ENCODE measurements at regions not wholly inside any gene's neighbourhood (a gene's known extent, or its start where the extent isn't known, plus 50 kb on each side); places are given as distances from the start of the nearest gene placed in this dataset.
"Not testable (repeated sequence)": the region's sequence is repeated elsewhere in the genome, so short reads cannot be mapped to it uniquely, and the experiment has no call there.

DNA sequence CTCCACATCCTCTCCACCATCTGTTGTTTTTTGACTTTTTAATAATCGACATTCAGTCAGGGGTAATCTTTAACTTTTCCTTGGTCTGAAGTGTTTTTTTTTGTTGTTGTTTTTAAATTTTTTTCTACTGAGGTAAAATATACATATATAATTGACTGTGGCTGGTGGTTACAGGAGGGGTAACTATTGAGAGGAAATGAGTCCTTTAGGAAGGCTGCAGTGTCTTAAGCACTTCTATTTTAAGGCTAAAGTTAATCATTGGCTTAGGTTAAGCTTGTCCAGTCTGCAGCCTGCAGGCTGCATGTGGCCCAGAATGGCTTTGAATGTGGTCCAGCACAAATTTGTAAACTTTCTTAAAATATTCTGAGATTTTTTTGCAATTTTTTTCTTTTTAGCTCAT, 172.5 kb downstream of the CTH start:
- no peak overlapping the region for H3K4me3 ChIP-seq (ENCODE audit: low read depth, low read length)
- DNase-seq (ENCODE audit: low read depth), result no peak
- no peak for TF ChIP-seq CTCF (IDR thresholded peaks at IDR 0.05; ENCODE audit: insufficient read depth, low read depth, low read length)

DNA sequence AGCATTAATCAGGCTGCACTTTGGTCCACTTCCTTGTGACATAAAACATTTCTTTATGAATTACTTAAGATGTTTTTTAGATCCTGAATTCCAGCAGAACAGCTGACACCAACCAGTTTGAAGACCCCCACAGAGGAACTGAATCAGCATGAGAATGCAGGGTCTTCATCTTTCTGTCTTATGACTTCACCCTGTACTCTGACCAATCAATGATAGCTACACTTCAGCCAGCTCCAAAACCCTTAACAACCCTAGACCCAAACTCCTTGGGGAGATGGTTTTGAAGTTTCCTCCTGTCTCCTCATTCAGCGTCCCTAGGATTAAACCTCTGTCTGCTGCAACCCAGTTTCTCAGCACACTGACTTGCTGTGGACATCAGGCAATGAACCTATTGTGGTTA, 175.0 kb downstream of the CTH start:
- TF ChIP-seq CTCF (IDR thresholded peaks at IDR 0.05; ENCODE audit: insufficient read depth, low read depth, low read length), result no peak
- DNase-seq (ENCODE audit: low read depth), result no peak
- H3K4me3 ChIP-seq (ENCODE audit: low read depth, low read length), result no peak overlapping the region

GRCh38 chr1:70587872-70588366, 176.9 kb downstream of the CTH start:
- TF ChIP-seq CTCF (IDR thresholded peaks at IDR 0.05; ENCODE audit: insufficient read depth, low read depth, low read length), result no peak
- DNase-seq (ENCODE audit: low read depth), result no peak
- no peak overlapping the region for H3K4me3 ChIP-seq (ENCODE audit: low read depth, low read length)

DNA sequence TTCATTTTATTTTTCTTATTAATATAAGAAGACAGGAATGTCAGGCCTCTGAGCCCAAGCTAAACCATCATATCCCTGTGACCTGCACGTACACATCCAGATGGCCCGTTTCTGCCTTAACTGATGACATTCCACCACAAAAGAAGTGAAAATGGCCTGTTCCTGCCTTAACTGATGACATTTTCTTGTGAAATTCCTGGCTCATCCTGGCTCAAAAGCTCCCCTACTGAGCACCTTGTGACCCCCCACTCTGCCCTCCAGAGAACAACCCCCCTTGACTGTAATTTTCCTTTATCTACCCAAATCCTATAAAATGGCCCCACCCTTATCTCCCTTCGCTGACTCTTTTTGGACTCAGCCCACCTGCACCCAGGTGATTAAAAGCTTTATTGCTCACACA, 182.5 kb downstream of the CTH start:
- not testable (repeated sequence) for DNase-seq (ENCODE audit: low read depth); H3K4me3 ChIP-seq (ENCODE audit: low read depth, low read length)

DNA sequence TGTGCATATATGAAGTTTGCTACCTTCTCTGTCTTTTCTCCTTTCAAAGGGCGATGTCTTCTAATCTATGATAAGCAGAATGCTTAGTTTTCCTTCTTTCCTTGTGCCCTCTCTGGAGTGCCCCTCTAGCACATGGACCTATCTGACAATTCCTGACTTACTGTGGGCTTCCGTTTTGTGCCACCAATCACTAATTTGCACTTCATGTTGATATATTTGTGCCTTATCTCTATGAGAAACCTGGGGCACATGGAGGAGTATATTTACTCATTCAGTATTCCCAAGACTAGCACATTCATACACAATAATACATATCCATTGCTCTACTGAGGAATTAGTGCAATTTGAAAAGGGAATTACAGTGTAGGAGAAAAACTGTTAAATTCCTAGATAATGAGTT, 197.7 kb downstream of the CTH start:
- no peak for TF ChIP-seq CTCF (IDR thresholded peaks at IDR 0.05; ENCODE audit: insufficient read depth, low read depth, low read length)
- H3K4me3 ChIP-seq (ENCODE audit: low read depth, low read length), result no peak overlapping the region
- no peak for DNase-seq (ENCODE audit: low read depth)

GRCh38 chr1:70610164-70610563, 199.1 kb downstream of the CTH start:
- not testable (repeated sequence) for H3K4me3 ChIP-seq (ENCODE audit: low read depth, low read length); DNase-seq (ENCODE audit: low read depth)

- TF ChIP-seq CTCF (IDR thresholded peaks at IDR 0.05; ENCODE audit: insufficient read depth, low read depth, low read length), result no peak
- H3K4me3 ChIP-seq (ENCODE audit: low read depth, low read length), result no peak overlapping the region
- no peak for DNase-seq (ENCODE audit: low read depth)
These were observed 205.9 kb downstream of the CTH start for GRCh38 chr1:70616946-70617345.

DNA sequence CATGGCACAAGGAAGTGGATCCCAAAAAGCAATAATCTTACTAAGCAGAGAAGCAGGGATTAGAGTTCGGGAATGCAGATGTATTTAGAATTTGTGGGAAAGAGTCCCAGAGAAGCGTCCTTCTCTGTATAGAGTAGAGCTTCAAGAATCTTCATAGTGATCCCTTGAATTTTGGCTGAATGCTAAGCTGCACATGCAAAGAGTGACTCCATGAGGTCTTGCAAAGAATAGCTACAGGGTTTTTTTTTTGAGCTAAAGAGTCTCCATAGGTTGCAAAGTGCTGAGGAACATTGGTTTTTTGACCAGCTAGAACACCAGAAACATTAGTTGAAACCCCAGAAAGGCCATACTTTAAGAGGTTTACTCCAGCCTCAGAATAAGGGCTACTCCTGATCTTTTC, 206.7 kb downstream of the CTH start:
- no peak for DNase-seq (ENCODE audit: low read depth)
- H3K4me3 ChIP-seq (ENCODE audit: low read depth, low read length), result no peak overlapping the region
- TF ChIP-seq CTCF (IDR thresholded peaks at IDR 0.05; ENCODE audit: insufficient read depth, low read depth, low read length), result no peak
